Esophagus muscularis mucosa (tissue), 3 donors: ENCODE measurements at regions not wholly inside any gene's neighbourhood (a gene's known extent, or its start where the extent isn't known, plus 50 kb on each side); places are given as distances from the start of the nearest gene placed in this dataset.

Experiments
- CTCF ChIP-seq, 3 experiments: fragments of 200-600 bp in 2 of 3; fragments of 450-650 bp in 1 of 3; sonication (generic) in 2 of 3; IDR thresholded peaks; one replicate each; pipeline ENCODE4 v1.5.1; 2017 to 2019; ENCODE audit warnings: antibody characterized with exemption in 3 of 3, mild to moderate bottlenecking in 2 of 3, moderate library complexity in 1 of 3
- POLR2A ChIP-seq: fragments of 450-650 bp; IDR thresholded peaks from one replicate; pipeline ENCODE4 v1.6.1; 2017; ENCODE audit warnings: antibody characterized with exemption, moderate library complexity, mild to moderate bottlenecking, low read depth

- TF ChIP-seq CTCF (IDR thresholded peaks at IDR 0.05) (no peak), POLR2A (no peak)
Measured at GRCh38 chr5:68087866-68088265, 127.7 kb upstream of the PIK3R1 start.
